Naive thymus-derived CD4-positive, alpha-beta T cell (primary cell): ENCODE measurements at regions not wholly inside any gene's neighbourhood (a gene's known extent, or its start where the extent isn't known, plus 50 kb on each side); places are given as distances from the start of the nearest gene placed in this dataset.

Experiments
- ATAC-seq: fragments of 150-1000 bp; cut with Tn5 transposase; 2 replicates; pipeline ENCODE4 v1.10.0; 2021; ENCODE audit warnings: mild to moderate bottlenecking, moderate library complexity
- CTCF ChIA-PET: fragments of 350-600 bp; sonication (Branson Sonifier 250); formaldehyde crosslinking; loops from one replicate; lab custom pipeline; 2021; ENCODE audit warnings: antibody characterized with exemption; lab: Charles Lee
- POLR2A ChIA-PET: fragments of 350-600 bp; sonication (Branson Sonifier 250); formaldehyde crosslinking; loops from one replicate; lab custom pipeline; 2021; ENCODE audit warnings: antibody characterized with exemption, inconsistent platforms; lab: Charles Lee
- DNase-seq, 9 donors: peaks; one replicate each; pipeline versions ENCODE4 v3.0.0 to v3.0.0-alpha.2; 2020 to 2022; ENCODE audit warnings: mixed read lengths in 1 of 9
- H3K27ac ChIP-seq: one replicate; pipeline ENCODE4 v1.7.0; 2013; ENCODE audit warnings: mild to moderate bottlenecking, low read depth, low read length, moderate library complexity
- H3K27me3 ChIP-seq, 2 donors: one replicate each; pipeline ENCODE4 v1.7.0; 2013; ENCODE audit warnings: low read length in 2 of 2, mild to moderate bottlenecking in 2 of 2, moderate library complexity in 2 of 2; ENCODE audit not compliant: control insufficient read depth in 2 of 2, insufficient read depth in 2 of 2
- H3K36me3 ChIP-seq, 3 experiments: 1 replicate in 2 of 3; 2 replicates in 1 of 3; pipeline ENCODE4 v1.7.0; 2013; ENCODE audit warnings: low read length in 3 of 3, mild to moderate bottlenecking in 3 of 3, moderate library complexity in 1 of 3; ENCODE audit not compliant: insufficient read depth in 3 of 3, control insufficient read depth in 2 of 3
- H3K4me1 ChIP-seq, 2 donors: one replicate each; pipeline ENCODE4 v1.7.0; 2013; ENCODE audit warnings: low read length in 2 of 2, mild to moderate bottlenecking in 2 of 2, moderate library complexity in 1 of 2; ENCODE audit not compliant: control insufficient read depth in 2 of 2, insufficient read depth in 2 of 2
- H3K4me3 ChIP-seq: 2 replicates; pipeline ENCODE4 v1.7.0; 2013; ENCODE audit warnings: mild to moderate bottlenecking, low read length
- H3K9me3 ChIP-seq, 3 experiments: 1 replicate in 2 of 3; 2 replicates in 1 of 3; pipeline ENCODE4 v1.7.0; 2013; ENCODE audit warnings: low read length in 3 of 3; ENCODE audit not compliant: control insufficient read depth in 2 of 3
- H3K27ac Mint-ChIP-seq, 9 donors: one replicate each; pipeline ENCODE4 v1.8.0; 2020 to 2022; ENCODE audit warnings: mixed read lengths in 9 of 9, mild to moderate bottlenecking in 8 of 9, moderate library complexity in 5 of 9, inconsistent platforms in 2 of 9
- H3K27me3 Mint-ChIP-seq, 5 donors: one replicate each; pipeline ENCODE4 v1.8.0; 2021 to 2022; ENCODE audit warnings: mixed read lengths in 5 of 5, mild to moderate bottlenecking in 1 of 5
- H3K36me3 Mint-ChIP-seq, 5 donors: one replicate each; pipeline ENCODE4 v1.8.0; 2020 to 2022; ENCODE audit warnings: mixed read lengths in 5 of 5, mild to moderate bottlenecking in 3 of 5, inconsistent platforms in 1 of 5
- H3K4me1 Mint-ChIP-seq, 7 donors: one replicate each; pipeline ENCODE4 v1.8.0; 2020 to 2022; ENCODE audit warnings: mixed read lengths in 7 of 7, mild to moderate bottlenecking in 3 of 7, inconsistent platforms in 1 of 7
- H3K4me3 Mint-ChIP-seq, 10 donors: one replicate each; pipeline ENCODE4 v1.8.0; 2020 to 2022; ENCODE audit warnings: mild to moderate bottlenecking in 10 of 10, mixed read lengths in 10 of 10, moderate library complexity in 6 of 10, inconsistent platforms in 2 of 10
- H3K9me3 Mint-ChIP-seq, 11 donors: one replicate each; pipeline ENCODE4 v1.8.0; 2020 to 2022; ENCODE audit warnings: mixed read lengths in 11 of 11, mild to moderate bottlenecking in 4 of 11, inconsistent platforms in 1 of 11, moderate library complexity in 1 of 11
- intact Hi-C, 2 donors: fragments of 100-400 bp; cut with micrococcal nuclease; formaldehyde crosslinking; loops; one replicate each; pipeline ENCODE4 v1.15.1; 2023

GRCh38 chr1:79322511-79323027, 316.0 kb upstream of the ADGRL4 start:
- ATAC-seq (no peak), DNase-seq (no peak)
- H3K27me3 ChIP-seq = no peaks in the 10 kb centered on the region
- H3K36me3 ChIP-seq = no peaks in the 10 kb centered on the region
- H3K9me3 ChIP-seq = peaks cover 0 to 5% (median 0%) of the 10 kb centered on the region in 3 experiments
- ChIA-PET CTCF (no interaction called here), POLR2A (no interaction called here)
- no peak overlapping the region for H3K27ac Mint-ChIP-seq
- H3K4me3 Mint-ChIP-seq = no peak overlapping the region
- H3K36me3 Mint-ChIP-seq = no peaks in the 10 kb centered on the region
- no peak overlapping the region for H3K27ac ChIP-seq
- no peaks in the 10 kb centered on the region for H3K27me3 Mint-ChIP-seq
- H3K4me1 ChIP-seq = no peaks in the 10 kb centered on the region
- no peak overlapping the region for H3K4me3 ChIP-seq
- intact Hi-C loops = no loop called here
- H3K9me3 Mint-ChIP-seq = peaks cover 0 to 6% (median 1%) of the 10 kb centered on the region in 11 donors
- no peaks in the 10 kb centered on the region for H3K4me1 Mint-ChIP-seq

GRCh38 chr1:79312438-79312837, 305.9 kb upstream of the ADGRL4 start:
- Mint-ChIP-seq H3K9me3 (peaks cover 0 to 18% (median 0%) of the 10 kb centered on the region in 11 donors), H3K27ac (no peak overlapping the region), H3K36me3 (no peaks in the 10 kb centered on the region), H3K27me3 (no peaks in the 10 kb centered on the region), H3K4me3 (no peak overlapping the region), H3K4me1 (no peaks in the 10 kb centered on the region)
- POLR2A ChIA-PET = no interaction called here
- ATAC-seq (no peak), DNase-seq (no peak)
- H3K27me3 ChIP-seq = no peaks in the 10 kb centered on the region
- no peak overlapping the region for H3K4me3 ChIP-seq
- H3K9me3 ChIP-seq = no peaks in the 10 kb centered on the region
- no peak overlapping the region for H3K27ac ChIP-seq
- no peaks in the 10 kb centered on the region for H3K4me1 ChIP-seq
- intact Hi-C loops = no loop called here
- CTCF ChIA-PET = no interaction called here
- H3K36me3 ChIP-seq = no peaks in the 10 kb centered on the region

- ChIA-PET POLR2A (no interaction called here), CTCF (no interaction called here)
- H3K4me1 ChIP-seq = no peaks in the 10 kb centered on the region
- Mint-ChIP-seq H3K4me1 (no peaks in the 10 kb centered on the region), H3K9me3 (peaks cover 0 to 10% (median 0%) of the 10 kb centered on the region in 11 donors), H3K27ac (no peak overlapping the region), H3K4me3 (no peak overlapping the region), H3K36me3 (no peaks in the 10 kb centered on the region), H3K27me3 (no peaks in the 10 kb centered on the region)
- intact Hi-C loops = no loop called here
- no peak overlapping the region for H3K4me3 ChIP-seq
- H3K36me3 ChIP-seq = no peaks in the 10 kb centered on the region
- no peaks in the 10 kb centered on the region for H3K9me3 ChIP-seq
- H3K27ac ChIP-seq = no peak overlapping the region
- H3K27me3 ChIP-seq = no peaks in the 10 kb centered on the region
- ATAC-seq (no peak), DNase-seq (no peak)
These were observed 304.1 kb upstream of the ADGRL4 start for GRCh38 chr1:79310609-79311008.

- Histone ChIP-seq H3K36me3 (no peaks in the 10 kb centered on the region), H3K27ac (no peak overlapping the region), H3K27me3 (no peaks in the 10 kb centered on the region), H3K4me1 (no peaks in the 10 kb centered on the region), H3K4me3 (no peak overlapping the region), H3K9me3 (no peaks in the 10 kb centered on the region)
- ChIA-PET POLR2A (no interaction called here), CTCF (no interaction called here)
- Mint-ChIP-seq H3K4me1 (no peaks in the 10 kb centered on the region), H3K27ac (no peak overlapping the region), H3K27me3 (no peaks in the 10 kb centered on the region), H3K9me3 (peaks cover 0 to 31% (median 0%) of the 10 kb centered on the region in 11 donors), H3K36me3 (no peaks in the 10 kb centered on the region), H3K4me3 (no peak overlapping the region)
- ATAC-seq (no peak), DNase-seq (no peak)
- intact Hi-C loops = no loop called here
These were observed 297.6 kb upstream of the ADGRL4 start for GRCh38 chr1:79304131-79304530.

GRCh38 chr1:79303040-79303439, 296.5 kb upstream of the ADGRL4 start:
- no peak overlapping the region for H3K4me3 Mint-ChIP-seq
- intact Hi-C loops = no loop called here
- no peak overlapping the region for H3K27ac Mint-ChIP-seq
- Histone ChIP-seq H3K27me3 (no peaks in the 10 kb centered on the region), H3K4me1 (no peaks in the 10 kb centered on the region), H3K27ac (no peak overlapping the region), H3K4me3 (no peak overlapping the region), H3K9me3 (no peaks in the 10 kb centered on the region), H3K36me3 (no peaks in the 10 kb centered on the region)
- ChIA-PET CTCF (no interaction called here), POLR2A (no interaction called here)
- H3K4me1 Mint-ChIP-seq = no peaks in the 10 kb centered on the region
- DNase-seq (no peak), ATAC-seq (no peak)
- H3K9me3 Mint-ChIP-seq = peaks cover 0 to 33% (median 0%) of the 10 kb centered on the region in 11 donors
- H3K27me3 Mint-ChIP-seq = no peaks in the 10 kb centered on the region
- H3K36me3 Mint-ChIP-seq = no peaks in the 10 kb centered on the region

GRCh38 chr1:79302380-79302930, 295.9 kb upstream of the ADGRL4 start:
- Mint-ChIP-seq H3K4me3 (no peak overlapping the region), H3K4me1 (no peaks in the 10 kb centered on the region), H3K27me3 (no peaks in the 10 kb centered on the region), H3K9me3 (peaks cover 0 to 28% (median 0%) of the 10 kb centered on the region in 11 donors), H3K36me3 (no peaks in the 10 kb centered on the region), H3K27ac (no peak overlapping the region)
- Histone ChIP-seq H3K27ac (no peak overlapping the region), H3K4me1 (no peaks in the 10 kb centered on the region), H3K9me3 (no peaks in the 10 kb centered on the region), H3K4me3 (no peak overlapping the region), H3K27me3 (no peaks in the 10 kb centered on the region), H3K36me3 (no peaks in the 10 kb centered on the region)
- DNase-seq (no peak), ATAC-seq (no peak)
- POLR2A ChIA-PET = no interaction called here
- CTCF ChIA-PET = no interaction called here
- intact Hi-C loops = no loop called here

GRCh38 chr1:79295967-79296366, 289.4 kb upstream of the ADGRL4 start:
- Mint-ChIP-seq H3K4me1 (no peaks in the 10 kb centered on the region), H3K9me3 (peaks cover 0 to 16% (median 3%) of the 10 kb centered on the region in 11 donors), H3K27ac (no peak overlapping the region), H3K36me3 (no peaks in the 10 kb centered on the region), H3K27me3 (no peaks in the 10 kb centered on the region), H3K4me3 (no peak overlapping the region)
- Histone ChIP-seq H3K36me3 (no peaks in the 10 kb centered on the region), H3K27me3 (no peaks in the 10 kb centered on the region), H3K27ac (no peak overlapping the region), H3K4me1 (no peaks in the 10 kb centered on the region), H3K4me3 (no peak overlapping the region), H3K9me3 (no peaks in the 10 kb centered on the region)
- DNase-seq (no peak), ATAC-seq (no peak)
- POLR2A ChIA-PET = no interaction called here
- CTCF ChIA-PET = no interaction called here
- intact Hi-C loops = no loop called here
